HCT116 (cell line): ENCODE measurements at regions not wholly inside any gene's neighbourhood (a gene's known extent, or its start where the extent isn't known, plus 50 kb on each side); places are given as distances from the start of the nearest gene placed in this dataset.

Experiments
- ATAC-seq: fragments of 200-7000 bp; cut with Tn5 transposase; 2 replicates; pipeline ENCODE4 v1.9.1; 2020; ENCODE audit warnings: mild to moderate bottlenecking, moderate library complexity
- BruUV-seq: library from RNA; stranded (reverse); fragments of 400-500 nt; replicated peaks from 2 replicates; lab custom pipeline; 2021; lab: Mats Ljungman, UMichigan
- CTCF ChIA-PET: fragments of 300-600 bp; sonication (Branson Sonifier 250); formaldehyde crosslinking; loops from one replicate; lab custom pipeline; 2021; ENCODE audit warnings: antibody characterized with exemption; lab: Charles Lee
- POLR2A ChIA-PET: fragments of 300-600, 350-600 bp; sonication (Branson Sonifier 250); formaldehyde crosslinking; loops from one replicate; lab custom pipeline; 2021; ENCODE audit warnings: antibody characterized with exemption; lab: Charles Lee
- RAD21 ChIA-PET, 2 experiments: fragments of 300-600 bp; sonication (Branson Sonifier 250); formaldehyde crosslinking; loops; one replicate each; lab custom pipeline; 2023; ENCODE audit warnings: low total read pairs in 2 of 2; ENCODE audit not compliant: uncharacterized antibody in 2 of 2, unreplicated experiment in 2 of 2, low non-redundant PET in 1 of 2; lab: Charles Lee
- DNase-seq: peaks from one replicate; pipeline ENCODE4 v3.0.0-alpha.2; 2010; ENCODE audit warnings: low read depth, low spot score
- H2AFZ ChIP-seq: fragments of 200-600 bp; shearing (Covaris generic), sonication (generic); 2 replicates; pipeline ENCODE4 v1.6.1; 2017; ENCODE audit warnings: low read depth, mixed run types, mixed read lengths, antibody characterized with exemption, low read length; ENCODE audit not compliant: poor library complexity, severe bottlenecking
- H3K27ac ChIP-seq: 2 replicates; pipeline ENCODE4 v1.5.1; 2012; ENCODE audit warnings: low read depth, low read length
- H3K27me3 ChIP-seq: fragments of 200-600 bp; sonication (generic); 2 replicates; pipeline ENCODE4 v1.6.1; 2016; ENCODE audit warnings: mixed run types, low read length, mixed read lengths; ENCODE audit not compliant: insufficient read depth
- H3K36me3 ChIP-seq, 2 experiments: fragments of 200-500 bp in 1 of 2; fragments of 200-600 bp in 1 of 2; sonication (Bioruptor generic) in 1 of 2; sonication (generic) in 1 of 2; 2 replicates each; pipeline versions ENCODE4 v1.5.1 to v1.6.1; 2014 to 2016; ENCODE audit warnings: low read length in 2 of 2, inconsistent platforms in 1 of 2, mixed read lengths in 1 of 2, mixed run types in 1 of 2; ENCODE audit not compliant: insufficient read depth in 2 of 2, control insufficient read depth in 1 of 2
- H3K4me1 ChIP-seq, 2 experiments: fragments of 200-600 bp in 1 of 2; sonication (generic) in 1 of 2; 2 replicates each; pipeline versions ENCODE4 v1.5.1 to v1.6.1; 2012 to 2017; ENCODE audit warnings: low read length in 2 of 2, inconsistent platforms in 1 of 2, mild to moderate bottlenecking in 1 of 2, mixed read lengths in 1 of 2, mixed run types in 1 of 2, moderate library complexity in 1 of 2; ENCODE audit not compliant: insufficient read depth in 2 of 2, control insufficient read depth in 1 of 2
- H3K4me2 ChIP-seq: fragments of 200-600 bp; sonication (generic); 2 replicates; pipeline ENCODE4 v1.6.1; 2017; ENCODE audit warnings: mixed run types, low read length, mixed read lengths
- H3K4me3 ChIP-seq, 2 experiments: fragments of 200-600 bp in 1 of 2; sonication (generic) in 1 of 2; replicated peaks in 1 of 2; 2 replicates each; pipeline ENCODE4 v1.5.1; 2011 to 2016; ENCODE audit warnings: low read length in 2 of 2, control low read depth in 1 of 2, low read depth in 1 of 2, mild to moderate bottlenecking in 1 of 2, mixed read lengths in 1 of 2, mixed run types in 1 of 2
- H3K79me2 ChIP-seq: fragments of 200-600 bp; sonication (generic); 2 replicates; pipeline ENCODE4 v1.6.1; 2017; ENCODE audit warnings: mild to moderate bottlenecking, mixed run types, low read length, moderate library complexity, mixed read lengths; ENCODE audit not compliant: insufficient read depth
- H3K9ac ChIP-seq: fragments of 200-600 bp; sonication (generic); 2 replicates; pipeline ENCODE4 v1.6.1; 2016; ENCODE audit warnings: low read length, mixed read lengths
- H3K9me2 ChIP-seq: fragments of 200-600 bp; sonication (generic), shearing (Covaris generic); 2 replicates; pipeline ENCODE4 v1.6.1; 2017; ENCODE audit warnings: mixed run types, mild to moderate bottlenecking, moderate library complexity; ENCODE audit not compliant: insufficient read depth
- H3K9me3 ChIP-seq, 2 experiments: fragments of 200-500 bp in 1 of 2; fragments of 200-600 bp in 1 of 2; sonication (Bioruptor generic) in 1 of 2; sonication (generic) in 1 of 2; 2 replicates each; pipeline ENCODE4 v1.6.1; 2014 to 2017; ENCODE audit warnings: low read length in 2 of 2, mixed read lengths in 2 of 2, inconsistent platforms in 1 of 2, low read depth in 1 of 2, mild to moderate bottlenecking in 1 of 2, mixed run types in 1 of 2, moderate library complexity in 1 of 2; ENCODE audit not compliant: control insufficient read depth in 1 of 2, insufficient read depth in 1 of 2
- H4K20me1 ChIP-seq: fragments of 200-600 bp; sonication (generic), shearing (Covaris generic); 2 replicates; pipeline ENCODE4 v1.6.1; 2017; ENCODE audit warnings: mixed run types, mild to moderate bottlenecking, moderate library complexity; ENCODE audit not compliant: insufficient read depth
- ATF3 ChIP-seq: IDR thresholded peaks from 2 replicates; pipeline ENCODE4 v1.6.1; 2012
- CBX3 ChIP-seq: IDR thresholded peaks from 2 replicates; pipeline ENCODE4 v1.6.1; 2012; ENCODE audit warnings: low read depth
- CEBPB ChIP-seq: IDR thresholded peaks from 2 replicates; pipeline ENCODE4 v1.6.1; 2012; ENCODE audit warnings: low read depth
- EGR1 ChIP-seq: IDR thresholded peaks from 2 replicates; pipeline ENCODE4 v1.6.1; 2012; ENCODE audit warnings: low read depth
- EZH2 ChIP-seq: fragments of 200-600 bp; sonication (generic); IDR thresholded peaks from 2 replicates; pipeline ENCODE4 v1.6.1; 2017; ENCODE audit warnings: antibody characterized with exemption, mixed run types
- EZH2phosphoT487 ChIP-seq: fragments of 200-600 bp; IDR thresholded peaks from 2 replicates; pipeline ENCODE4 v1.6.1; 2018; ENCODE audit warnings: antibody characterized with exemption, borderline replicate concordance
- JUND ChIP-seq: IDR thresholded peaks from 2 replicates; pipeline ENCODE4 v1.6.1; 2012
- POLR2A ChIP-seq: IDR thresholded peaks from 2 replicates; pipeline ENCODE4 v1.7.0; 2011; ENCODE audit warnings: borderline replicate concordance; ENCODE audit not compliant: insufficient read depth, insufficient read length; ENCODE audit errors: extremely low read depth
- POLR2AphosphoS5 ChIP-seq: IDR thresholded peaks from 2 replicates; pipeline ENCODE4 v1.6.1; 2011; ENCODE audit warnings: mild to moderate bottlenecking, low read depth, low read length, moderate library complexity
- RAD21 ChIP-seq: IDR thresholded peaks from 2 replicates; pipeline ENCODE4 v1.6.1; 2012; ENCODE audit warnings: low read depth, mild to moderate bottlenecking
- SIN3A ChIP-seq: IDR thresholded peaks from 2 replicates; pipeline ENCODE4 v1.6.1; 2012; ENCODE audit warnings: low read depth
- SP1 ChIP-seq: IDR thresholded peaks from 2 replicates; pipeline ENCODE4 v1.6.1; 2012; ENCODE audit warnings: low read depth
- SRF ChIP-seq: IDR thresholded peaks from 2 replicates; pipeline ENCODE4 v1.6.1; 2012; ENCODE audit warnings: low read depth
- TCF7L2 ChIP-seq: IDR thresholded peaks from 2 replicates; pipeline ENCODE4 v1.7.0; 2011; ENCODE audit warnings: borderline replicate concordance, inconsistent platforms; ENCODE audit not compliant: insufficient read depth, insufficient read length; ENCODE audit errors: extremely low read depth
- YY1 ChIP-seq: IDR thresholded peaks from 2 replicates; pipeline ENCODE4 v1.6.1; 2011; ENCODE audit warnings: low read length, low read depth, moderate library complexity, mild to moderate bottlenecking; ENCODE audit not compliant: insufficient replicate concordance; ENCODE audit errors: extremely low read depth
- ZNF274 ChIP-seq: fragments of 200-500 bp; sonication (Bioruptor generic); IDR thresholded peaks from 2 replicates; pipeline ENCODE4 v1.6.1; 2014; ENCODE audit warnings: mild to moderate bottlenecking, low read depth, low read length, inconsistent platforms
- intact Hi-C: fragments of 100-400 bp; cut with micrococcal nuclease; formaldehyde crosslinking; loops from 2 replicates; pipeline ENCODE4 v1.10.0; 2022
- TF ChIP-seq, protein P1 (sequence below): IDR thresholded peaks from 2 replicates; pipeline ENCODE4 v1.6.1; 2012; ENCODE audit warnings: low read depth
- TF ChIP-seq, protein P2 (sequence below): IDR thresholded peaks from 2 replicates; pipeline ENCODE4 v1.6.1; 2011; ENCODE audit warnings: mild to moderate bottlenecking, low read length, moderate library complexity; ENCODE audit not compliant: insufficient replicate concordance; ENCODE audit errors: extremely low read depth
- TF ChIP-seq, protein P3 (sequence below): IDR thresholded peaks from 2 replicates; pipeline ENCODE4 v1.6.1; 2012
- TF ChIP-seq, protein P4 (sequence below), 3 experiments: fragments of 200-600 bp in 1 of 3; sonication (generic) in 1 of 3; IDR thresholded peaks in 2 of 3; conservative IDR thresholded peaks in 1 of 3; 2 replicates each; pipeline ENCODE4 v1.5.1; 2012 to 2017; ENCODE audit warnings: low read depth in 2 of 3, low read length in 2 of 3, antibody characterized with exemption in 1 of 3, borderline replicate concordance in 1 of 3, control low read depth in 1 of 3, mild to moderate bottlenecking in 1 of 3, mixed read lengths in 1 of 3, mixed run types in 1 of 3, moderate library complexity in 1 of 3; ENCODE audit not compliant: insufficient read depth in 1 of 3

DNA sequence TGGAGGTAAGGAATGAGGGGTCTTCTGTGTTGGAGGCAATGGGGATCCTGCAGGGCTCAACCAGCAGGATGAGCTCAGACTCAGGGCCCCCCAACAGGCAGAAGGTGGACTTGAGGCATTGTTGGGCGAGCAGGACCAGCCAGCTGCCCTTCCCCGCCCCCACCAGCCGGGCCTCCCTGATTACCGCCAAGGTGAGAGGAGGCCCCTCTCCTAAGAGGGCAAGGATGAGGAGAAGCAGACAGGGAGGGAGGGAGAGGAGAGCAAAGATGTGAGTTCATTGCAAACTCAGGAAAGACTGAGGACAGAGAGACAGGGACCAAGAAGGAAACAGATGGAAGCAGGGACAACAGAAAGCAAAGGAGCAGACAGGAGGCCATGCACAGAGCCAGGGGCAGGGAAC, 272.8 kb upstream of the XYLT1 start:
- POLR2A ChIA-PET, result no interaction called here
- Histone ChIP-seq H3K4me2 (no peak overlapping the region), H3K9ac (no peak overlapping the region), H3K79me2 (no peaks in the 10 kb centered on the region), H3K9me2 (no peaks in the 10 kb centered on the region), H3K36me3 (no peaks in the 10 kb centered on the region), H3K4me3 (no peak overlapping the region), H4K20me1 (no peaks in the 10 kb centered on the region), H3K9me3 (no peaks in the 10 kb centered on the region), H2AFZ (no peak overlapping the region), H3K27ac (no peak overlapping the region), H3K4me1 (no peaks in the 10 kb centered on the region), H3K27me3 (peaks cover 26% of the 10 kb centered on the region)
- no peak for DNase-seq
- CTCF ChIA-PET, result no interaction called here
- TF ChIP-seq POLR2A (no peak), CEBPB (no peak), JUND (no peak), SRF (no peak), SIN3A (no peak), CBX3 (no peak), ATF3 (no peak), EGR1 (no peak), RAD21 (no peak), EZH2phosphoT487 (no peak), POLR2AphosphoS5 (no peak), YY1 (no peak), ZNF274 (no peak), SP1 (no peak), EZH2 (no peak), TCF7L2 (no peak)
- TF ChIP-seq, protein P1, sequence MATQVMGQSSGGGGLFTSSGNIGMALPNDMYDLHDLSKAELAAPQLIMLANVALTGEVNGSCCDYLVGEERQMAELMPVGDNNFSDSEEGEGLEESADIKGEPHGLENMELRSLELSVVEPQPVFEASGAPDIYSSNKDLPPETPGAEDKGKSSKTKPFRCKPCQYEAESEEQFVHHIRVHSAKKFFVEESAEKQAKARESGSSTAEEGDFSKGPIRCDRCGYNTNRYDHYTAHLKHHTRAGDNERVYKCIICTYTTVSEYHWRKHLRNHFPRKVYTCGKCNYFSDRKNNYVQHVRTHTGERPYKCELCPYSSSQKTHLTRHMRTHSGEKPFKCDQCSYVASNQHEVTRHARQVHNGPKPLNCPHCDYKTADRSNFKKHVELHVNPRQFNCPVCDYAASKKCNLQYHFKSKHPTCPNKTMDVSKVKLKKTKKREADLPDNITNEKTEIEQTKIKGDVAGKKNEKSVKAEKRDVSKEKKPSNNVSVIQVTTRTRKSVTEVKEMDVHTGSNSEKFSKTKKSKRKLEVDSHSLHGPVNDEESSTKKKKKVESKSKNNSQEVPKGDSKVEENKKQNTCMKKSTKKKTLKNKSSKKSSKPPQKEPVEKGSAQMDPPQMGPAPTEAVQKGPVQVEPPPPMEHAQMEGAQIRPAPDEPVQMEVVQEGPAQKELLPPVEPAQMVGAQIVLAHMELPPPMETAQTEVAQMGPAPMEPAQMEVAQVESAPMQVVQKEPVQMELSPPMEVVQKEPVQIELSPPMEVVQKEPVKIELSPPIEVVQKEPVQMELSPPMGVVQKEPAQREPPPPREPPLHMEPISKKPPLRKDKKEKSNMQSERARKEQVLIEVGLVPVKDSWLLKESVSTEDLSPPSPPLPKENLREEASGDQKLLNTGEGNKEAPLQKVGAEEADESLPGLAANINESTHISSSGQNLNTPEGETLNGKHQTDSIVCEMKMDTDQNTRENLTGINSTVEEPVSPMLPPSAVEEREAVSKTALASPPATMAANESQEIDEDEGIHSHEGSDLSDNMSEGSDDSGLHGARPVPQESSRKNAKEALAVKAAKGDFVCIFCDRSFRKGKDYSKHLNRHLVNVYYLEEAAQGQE, result no peak
- TF ChIP-seq, protein P2, sequence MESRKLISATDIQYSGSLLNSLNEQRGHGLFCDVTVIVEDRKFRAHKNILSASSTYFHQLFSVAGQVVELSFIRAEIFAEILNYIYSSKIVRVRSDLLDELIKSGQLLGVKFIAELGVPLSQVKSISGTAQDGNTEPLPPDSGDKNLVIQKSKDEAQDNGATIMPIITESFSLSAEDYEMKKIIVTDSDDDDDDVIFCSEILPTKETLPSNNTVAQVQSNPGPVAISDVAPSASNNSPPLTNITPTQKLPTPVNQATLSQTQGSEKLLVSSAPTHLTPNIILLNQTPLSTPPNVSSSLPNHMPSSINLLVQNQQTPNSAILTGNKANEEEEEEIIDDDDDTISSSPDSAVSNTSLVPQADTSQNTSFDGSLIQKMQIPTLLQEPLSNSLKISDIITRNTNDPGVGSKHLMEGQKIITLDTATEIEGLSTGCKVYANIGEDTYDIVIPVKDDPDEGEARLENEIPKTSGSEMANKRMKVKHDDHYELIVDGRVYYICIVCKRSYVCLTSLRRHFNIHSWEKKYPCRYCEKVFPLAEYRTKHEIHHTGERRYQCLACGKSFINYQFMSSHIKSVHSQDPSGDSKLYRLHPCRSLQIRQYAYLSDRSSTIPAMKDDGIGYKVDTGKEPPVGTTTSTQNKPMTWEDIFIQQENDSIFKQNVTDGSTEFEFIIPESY, result no peak
- TF ChIP-seq, protein P3, sequence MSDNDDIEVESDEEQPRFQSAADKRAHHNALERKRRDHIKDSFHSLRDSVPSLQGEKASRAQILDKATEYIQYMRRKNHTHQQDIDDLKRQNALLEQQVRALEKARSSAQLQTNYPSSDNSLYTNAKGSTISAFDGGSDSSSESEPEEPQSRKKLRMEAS, result no peak
- TF ChIP-seq, protein P4, sequence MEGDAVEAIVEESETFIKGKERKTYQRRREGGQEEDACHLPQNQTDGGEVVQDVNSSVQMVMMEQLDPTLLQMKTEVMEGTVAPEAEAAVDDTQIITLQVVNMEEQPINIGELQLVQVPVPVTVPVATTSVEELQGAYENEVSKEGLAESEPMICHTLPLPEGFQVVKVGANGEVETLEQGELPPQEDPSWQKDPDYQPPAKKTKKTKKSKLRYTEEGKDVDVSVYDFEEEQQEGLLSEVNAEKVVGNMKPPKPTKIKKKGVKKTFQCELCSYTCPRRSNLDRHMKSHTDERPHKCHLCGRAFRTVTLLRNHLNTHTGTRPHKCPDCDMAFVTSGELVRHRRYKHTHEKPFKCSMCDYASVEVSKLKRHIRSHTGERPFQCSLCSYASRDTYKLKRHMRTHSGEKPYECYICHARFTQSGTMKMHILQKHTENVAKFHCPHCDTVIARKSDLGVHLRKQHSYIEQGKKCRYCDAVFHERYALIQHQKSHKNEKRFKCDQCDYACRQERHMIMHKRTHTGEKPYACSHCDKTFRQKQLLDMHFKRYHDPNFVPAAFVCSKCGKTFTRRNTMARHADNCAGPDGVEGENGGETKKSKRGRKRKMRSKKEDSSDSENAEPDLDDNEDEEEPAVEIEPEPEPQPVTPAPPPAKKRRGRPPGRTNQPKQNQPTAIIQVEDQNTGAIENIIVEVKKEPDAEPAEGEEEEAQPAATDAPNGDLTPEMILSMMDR (IDR thresholded peaks at IDR 0.05 in 2 of 3, conservative IDR thresholded peaks at IDR 0.05 in 1 of 3; ENCODE audit: borderline replicate concordance in 1 of 3, insufficient read depth in 1 of 3, low read depth in 2 of 3, low read length in 2 of 3), result no peak
- no TSS peak for BruUV-seq
- ATAC-seq, result no peak
- intact Hi-C loops, result no loop called here
- RAD21 ChIA-PET, result no interaction called here
